ENCODE measurements at regions not wholly inside any gene's neighbourhood (a gene's known extent, or its start where the extent isn't known, plus 50 kb on each side); places are given as distances from the start of the nearest gene placed in this dataset.
A peak's percentile ranks its signal among the peaks of the same experiment; 100 is the strongest.
"Not testable (repeated sequence)": the region's sequence is repeated elsewhere in the genome, so short reads cannot be mapped to it uniquely, and the experiment has no call there.

- DNase-seq = no peak
Observed at GRCh38 chr11:23873406-23873805, 623.4 kb upstream of the LUZP2 start.

DNA sequence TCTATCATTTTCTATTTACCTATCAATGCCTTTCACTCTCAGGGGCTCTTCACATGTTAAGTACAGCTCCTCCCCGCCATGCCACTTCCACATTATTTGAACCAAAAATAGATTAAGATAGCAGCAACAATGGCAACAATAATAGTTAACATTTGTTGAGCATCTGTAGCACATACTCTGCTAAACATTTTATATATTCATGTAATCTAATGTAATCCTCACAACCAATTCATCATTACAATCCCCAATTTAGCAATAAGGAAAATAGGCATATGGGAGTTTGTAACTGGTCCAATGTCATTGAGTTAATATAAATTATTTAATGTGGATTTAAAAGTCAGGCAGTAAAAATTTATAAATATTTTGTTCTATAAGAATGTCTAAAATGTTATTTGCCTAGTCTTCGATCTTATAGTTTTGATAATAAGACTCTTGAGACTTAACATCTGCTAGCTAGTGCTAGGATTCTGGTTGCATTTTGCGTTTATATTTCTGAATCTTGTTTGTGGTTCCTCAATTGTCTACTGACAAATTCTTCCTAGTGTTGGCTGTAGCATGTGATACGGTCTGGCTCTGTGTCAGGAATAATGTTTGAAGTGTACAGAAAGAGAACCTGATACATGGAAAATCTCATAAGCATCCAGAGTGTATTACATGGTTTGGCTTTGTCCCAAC, 621.5 kb upstream of the LUZP2 start:
- peak; percentile 36 for DNase-seq

- DNase-seq = not testable (repeated sequence)
Observed at GRCh38 chr11:23883426-23884048, 613.3 kb upstream of the LUZP2 start.

- DNase-seq = no peak
Observed at GRCh38 chr11:23884341-23884740, 612.5 kb upstream of the LUZP2 start.

DNA sequence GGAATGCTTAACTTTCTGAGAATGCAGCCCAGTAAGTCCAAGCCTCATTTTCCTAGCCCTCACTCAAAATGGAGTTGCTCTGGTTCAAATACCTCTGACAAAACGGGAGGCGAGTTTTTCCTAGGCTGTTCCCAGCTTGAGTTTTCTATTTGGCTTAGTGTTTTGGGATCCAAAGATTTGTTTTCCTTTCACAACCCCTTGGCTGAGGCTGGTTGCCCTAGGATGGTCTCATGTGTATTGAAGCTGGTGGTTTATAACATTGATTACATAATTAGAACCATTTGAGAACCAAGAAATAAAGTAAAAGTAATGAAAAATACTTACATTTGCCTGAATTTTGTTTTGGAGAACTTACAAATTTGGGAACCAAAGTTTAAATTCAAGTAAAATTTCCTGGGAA, 611.1 kb upstream of the LUZP2 start:
- DNase-seq = no peak

- not testable (repeated sequence) for DNase-seq
Observed at GRCh38 chr11:23887122-23887521, 609.7 kb upstream of the LUZP2 start.

DNA sequence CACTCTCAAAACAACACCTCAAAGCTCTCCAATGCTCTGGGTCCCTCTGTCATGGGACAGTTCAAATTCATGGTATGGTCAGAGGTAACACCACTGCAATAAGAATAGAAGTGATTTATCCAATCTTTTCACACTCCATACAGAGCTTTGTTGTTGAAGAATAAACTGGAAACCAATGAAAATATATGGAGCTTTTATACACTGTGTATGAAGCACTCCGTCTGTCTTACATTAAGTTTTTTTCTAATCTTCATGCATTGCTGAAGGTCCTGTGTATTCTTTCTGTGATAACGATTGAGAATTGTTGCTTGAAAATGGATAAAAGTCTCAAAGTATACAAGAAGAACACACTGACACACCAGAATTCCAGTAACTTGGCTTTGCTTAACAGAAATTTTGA, 603.7 kb upstream of the LUZP2 start:
- no peak for DNase-seq

- peak; percentile 96 for DNase-seq
Observed at GRCh38 chr11:23897453-23898286, 599.2 kb upstream of the LUZP2 start.

GRCh38 chr11:23903044-23903704, 593.7 kb upstream of the LUZP2 start:
- DNase-seq = peak; percentile 96

- DNase-seq = no peak
Observed at GRCh38 chr11:23919455-23919854, 577.4 kb upstream of the LUZP2 start.

GRCh38 chr11:23923357-23923756, 573.5 kb upstream of the LUZP2 start:
- no peak for DNase-seq

GRCh38 chr11:23924226-23924625, 572.6 kb upstream of the LUZP2 start:
- no peak for DNase-seq

- DNase-seq = no peak
Observed at GRCh38 chr11:23931443-23931842, 565.4 kb upstream of the LUZP2 start.

DNA sequence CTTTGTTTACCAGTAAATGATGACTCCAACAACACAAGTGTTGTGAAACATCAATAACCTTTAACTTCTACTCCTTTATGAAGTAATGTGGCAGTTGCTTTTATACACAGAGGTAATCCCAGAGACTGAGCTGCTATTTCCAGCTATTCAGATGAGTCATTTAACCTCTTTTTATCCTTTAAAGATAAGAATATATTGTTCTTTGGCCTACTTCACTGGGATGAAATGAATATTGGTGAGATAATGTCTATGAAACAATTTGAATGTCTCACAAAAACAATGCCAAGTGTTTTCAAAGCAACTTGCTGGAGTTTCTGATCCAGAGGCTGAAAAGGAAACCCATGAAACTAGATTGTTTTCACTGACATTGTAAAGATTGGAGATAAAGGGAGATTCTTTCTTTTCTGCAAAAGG, 564.4 kb upstream of the LUZP2 start:
- DNase-seq = peak; percentile 21

GRCh38 chr11:23933721-23934120, 563.1 kb upstream of the LUZP2 start:
- DNase-seq = no peak

DNA sequence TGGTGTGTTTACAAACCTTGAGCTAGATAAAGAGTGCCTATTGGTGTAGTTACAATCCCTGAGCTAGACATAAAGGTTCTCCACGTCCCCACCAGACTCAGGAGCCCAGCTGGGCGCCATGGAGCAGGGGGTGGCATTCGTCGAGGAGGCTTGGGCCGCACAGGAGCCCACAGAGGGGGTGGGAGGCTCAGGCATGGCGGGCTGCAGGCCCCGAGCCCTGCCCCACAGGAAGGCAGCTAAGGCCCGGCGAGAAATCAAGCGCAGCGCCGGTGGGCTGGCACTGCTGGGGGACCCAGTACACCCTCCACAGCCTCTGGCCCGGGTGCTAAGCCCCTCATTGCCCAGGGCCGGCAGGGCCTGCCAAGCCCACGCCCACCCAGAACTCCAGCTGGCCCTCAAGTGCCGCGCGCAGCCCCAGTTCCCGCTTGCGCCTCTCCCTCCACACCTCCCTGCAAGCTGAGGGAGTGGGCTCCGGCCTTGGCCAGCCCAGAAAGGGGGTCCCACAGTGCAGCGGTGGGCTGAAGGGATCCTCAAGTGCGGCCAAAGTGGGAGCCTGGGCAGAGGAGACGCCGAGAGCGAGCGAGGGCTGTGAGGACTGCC, 562.1 kb upstream of the LUZP2 start:
- not testable (repeated sequence) for DNase-seq

GRCh38 chr11:23942117-23942815, 554.6 kb upstream of the LUZP2 start:
- not testable (repeated sequence) for DNase-seq

- DNase-seq = no peak
Observed at GRCh38 chr11:23944923-23945322, 551.9 kb upstream of the LUZP2 start.

GRCh38 chr11:23947883-23948282, 549.0 kb upstream of the LUZP2 start:
- peak; percentile 56 for DNase-seq

DNA sequence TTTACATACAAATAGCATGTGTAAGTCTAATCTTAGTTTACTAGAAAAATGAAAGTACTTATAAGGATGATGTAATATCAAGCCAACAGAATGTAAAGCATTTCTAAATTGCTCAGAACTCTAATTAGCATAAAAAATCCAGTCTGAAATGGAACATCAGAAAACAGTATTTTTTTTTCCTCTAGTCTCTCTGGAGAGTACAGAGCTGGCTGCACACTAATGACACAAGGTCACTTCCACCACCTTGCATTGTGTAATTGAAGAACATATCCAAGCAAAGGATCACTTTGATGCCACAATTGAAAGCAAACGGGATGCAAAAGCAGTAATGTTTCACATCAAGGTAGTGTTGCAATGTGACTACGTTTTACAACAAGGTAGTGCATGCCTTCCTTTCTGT, 548.0 kb upstream of the LUZP2 start:
- peak; percentile 39 for DNase-seq

DNA sequence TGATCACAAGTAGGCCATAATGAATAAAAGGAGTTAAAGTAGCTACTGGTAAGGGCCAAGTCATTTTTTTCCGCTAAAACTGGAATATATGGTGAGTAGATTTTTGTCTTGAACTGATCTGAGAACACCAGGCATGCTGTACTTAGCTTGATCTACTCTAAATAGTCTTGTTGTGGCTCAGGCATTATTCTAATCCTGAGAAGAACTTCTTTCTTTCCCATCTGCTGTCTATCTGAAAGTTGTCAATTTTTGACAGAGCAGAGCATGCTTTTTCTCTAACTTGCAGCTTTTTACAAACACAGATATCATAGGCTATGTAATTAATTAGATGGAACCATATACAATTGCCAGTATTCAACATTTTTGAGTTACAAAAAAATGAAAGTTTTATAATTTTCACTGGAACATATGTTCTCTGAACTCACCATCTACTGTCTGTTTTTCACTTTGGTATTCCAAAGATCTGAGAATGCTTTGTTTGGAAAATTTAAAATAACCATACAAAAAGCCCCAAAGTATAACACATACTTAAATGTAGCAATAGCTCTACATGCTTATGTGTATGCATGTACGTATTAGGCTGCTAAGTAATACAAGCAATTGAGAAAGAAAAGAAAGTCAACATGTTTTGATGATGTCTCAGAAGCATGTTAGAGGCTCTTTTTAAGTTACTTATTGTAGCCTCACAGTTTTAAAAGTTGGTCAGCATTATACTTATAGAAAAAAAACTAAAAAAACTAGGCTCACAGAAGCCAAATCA, 542.7 kb upstream of the LUZP2 start:
- DNase-seq = no peak
